ENCODE measurements at regions not wholly inside any gene's neighbourhood (a gene's known extent, or its start where the extent isn't known, plus 50 kb on each side); places are given as distances from the start of the nearest gene placed in this dataset.

- no peak overlapping the region for H3K27ac ChIP-seq (ENCODE audit: low read depth, low read length)
- no peaks in the 10 kb centered on the region for H3K27me3 ChIP-seq (ENCODE audit: low read length)
- peaks cover 4% of the 10 kb centered on the region; the same call in 1 of the 2 replicates for H3K9me3 ChIP-seq (ENCODE audit: insufficient read depth, low read length)
- H2AFZ ChIP-seq (ENCODE audit: low read depth, low read length, severe bottlenecking), result no peak overlapping the region
- H3K9ac ChIP-seq (ENCODE audit: low read length), result no peak overlapping the region
- no peaks in the 10 kb centered on the region for H3K79me2 ChIP-seq (ENCODE audit: insufficient read depth, low read length)
- H3F3A ChIP-seq (ENCODE audit: insufficient read depth), result no peaks in the 10 kb centered on the region
- no peak overlapping the region for H3K4me2 ChIP-seq (ENCODE audit: low read depth, low read length, poor library complexity, severe bottlenecking)
- no peaks in the 10 kb centered on the region for H3K36me3 ChIP-seq (ENCODE audit: low read length)
- no peak overlapping the region for H3K4me3 ChIP-seq (ENCODE audit: insufficient read depth, low read length, poor library complexity, severe bottlenecking)
- H3K9me2 ChIP-seq (replicated peaks; ENCODE audit: insufficient read depth, low read length), result no peaks in the 10 kb centered on the region; the same call in 1 of the 2 replicates
- no peak for TF ChIP-seq EZH2phosphoT487 (conservative IDR thresholded peaks at IDR 0.05; ENCODE audit: low read length)
- TF ChIP-seq, protein P1, sequence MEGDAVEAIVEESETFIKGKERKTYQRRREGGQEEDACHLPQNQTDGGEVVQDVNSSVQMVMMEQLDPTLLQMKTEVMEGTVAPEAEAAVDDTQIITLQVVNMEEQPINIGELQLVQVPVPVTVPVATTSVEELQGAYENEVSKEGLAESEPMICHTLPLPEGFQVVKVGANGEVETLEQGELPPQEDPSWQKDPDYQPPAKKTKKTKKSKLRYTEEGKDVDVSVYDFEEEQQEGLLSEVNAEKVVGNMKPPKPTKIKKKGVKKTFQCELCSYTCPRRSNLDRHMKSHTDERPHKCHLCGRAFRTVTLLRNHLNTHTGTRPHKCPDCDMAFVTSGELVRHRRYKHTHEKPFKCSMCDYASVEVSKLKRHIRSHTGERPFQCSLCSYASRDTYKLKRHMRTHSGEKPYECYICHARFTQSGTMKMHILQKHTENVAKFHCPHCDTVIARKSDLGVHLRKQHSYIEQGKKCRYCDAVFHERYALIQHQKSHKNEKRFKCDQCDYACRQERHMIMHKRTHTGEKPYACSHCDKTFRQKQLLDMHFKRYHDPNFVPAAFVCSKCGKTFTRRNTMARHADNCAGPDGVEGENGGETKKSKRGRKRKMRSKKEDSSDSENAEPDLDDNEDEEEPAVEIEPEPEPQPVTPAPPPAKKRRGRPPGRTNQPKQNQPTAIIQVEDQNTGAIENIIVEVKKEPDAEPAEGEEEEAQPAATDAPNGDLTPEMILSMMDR (IDR thresholded peaks at IDR 0.05; ENCODE audit: insufficient read depth, low read length, poor library complexity, severe bottlenecking), result no peak
- no peaks in the 10 kb centered on the region for H4K20me1 ChIP-seq (ENCODE audit: low read depth, low read length)
These were observed 556.5 kb upstream of the LARGE1 start for GRCh38 chr22:34476762-34477161.

- no peak for TF ChIP-seq EZH2phosphoT487 (conservative IDR thresholded peaks at IDR 0.05; ENCODE audit: low read length)
- TF ChIP-seq, protein P1 (IDR thresholded peaks at IDR 0.05; ENCODE audit: insufficient read depth, low read length, poor library complexity, severe bottlenecking), result no peak
- Histone ChIP-seq H3K79me2 (ENCODE audit: insufficient read depth, low read length) (no peaks in the 10 kb centered on the region), H3F3A (ENCODE audit: insufficient read depth) (no peaks in the 10 kb centered on the region), H3K36me3 (ENCODE audit: low read length) (no peaks in the 10 kb centered on the region), H3K9ac (ENCODE audit: low read length) (no peak overlapping the region), H3K27ac (ENCODE audit: low read depth, low read length) (no peak overlapping the region), H3K9me2 (replicated peaks; ENCODE audit: insufficient read depth, low read length) (no peaks in the 10 kb centered on the region; the same call in 1 of the 2 replicates), H3K27me3 (ENCODE audit: low read length) (no peaks in the 10 kb centered on the region), H3K4me3 (ENCODE audit: insufficient read depth, low read length, poor library complexity, severe bottlenecking) (no peak overlapping the region), H3K4me2 (ENCODE audit: low read depth, low read length, poor library complexity, severe bottlenecking) (no peak overlapping the region), H4K20me1 (ENCODE audit: low read depth, low read length) (no peaks in the 10 kb centered on the region), H2AFZ (ENCODE audit: low read depth, low read length, severe bottlenecking) (no peak overlapping the region), H3K9me3 (ENCODE audit: insufficient read depth, low read length) (peaks cover 4% of the 10 kb centered on the region; the same call in 1 of the 2 replicates)
These were observed 560.8 kb upstream of the LARGE1 start for GRCh38 chr22:34481090-34481489.

- Histone ChIP-seq H3K36me3 (ENCODE audit: low read length) (no peaks in the 10 kb centered on the region), H3K79me2 (ENCODE audit: insufficient read depth, low read length) (no peaks in the 10 kb centered on the region), H3K27me3 (ENCODE audit: low read length) (no peaks in the 10 kb centered on the region), H2AFZ (ENCODE audit: low read depth, low read length, severe bottlenecking) (no peak overlapping the region), H3F3A (ENCODE audit: insufficient read depth) (no peaks in the 10 kb centered on the region), H3K9ac (ENCODE audit: low read length) (no peak overlapping the region), H3K9me2 (replicated peaks; ENCODE audit: insufficient read depth, low read length) (no peaks in the 10 kb centered on the region; the same call in 1 of the 2 replicates), H3K9me3 (ENCODE audit: insufficient read depth, low read length) (peaks cover under 1% of the 10 kb centered on the region; the same call in 1 of the 2 replicates), H4K20me1 (ENCODE audit: low read depth, low read length) (no peaks in the 10 kb centered on the region), H3K4me3 (ENCODE audit: insufficient read depth, low read length, poor library complexity, severe bottlenecking) (no peak overlapping the region), H3K27ac (ENCODE audit: low read depth, low read length) (no peak overlapping the region), H3K4me2 (ENCODE audit: low read depth, low read length, poor library complexity, severe bottlenecking) (no peak overlapping the region)
- TF ChIP-seq, protein P1 (IDR thresholded peaks at IDR 0.05; ENCODE audit: insufficient read depth, low read length, poor library complexity, severe bottlenecking), result no peak
- no peak for TF ChIP-seq EZH2phosphoT487 (conservative IDR thresholded peaks at IDR 0.05; ENCODE audit: low read length)
These were observed 566.1 kb upstream of the LARGE1 start for GRCh38 chr22:34486381-34486780.

Data from SU-DHL-6 (cell line).